HG02884 (cell line): ENCODE measurements at regions not wholly inside any gene's neighbourhood (a gene's known extent, or its start where the extent isn't known, plus 50 kb on each side); places are given as distances from the start of the nearest gene placed in this dataset.

ENCODE experiments used
- ATAC-seq: cut with Tn5 transposase; IDR thresholded peaks from one replicate; pipeline ENCODE4 v1.9.1; 2021; ENCODE audit warnings: mild to moderate bottlenecking, moderate library complexity; ENCODE audit not compliant: unreplicated experiment

- no peak for ATAC-seq
Measured at GRCh38 chr1:175865041-175865766, 121.8 kb upstream of the TNR start.

GRCh38 chr1:175864625-175865024 is 121.2 kb upstream of the TNR start:
- ATAC-seq: no peak

- no peak for ATAC-seq
Measured at GRCh38 chr1:175864183-175864582, 120.8 kb upstream of the TNR start.

- ATAC-seq: no peak
Measured at GRCh38 chr1:175863299-175864050, 120.1 kb upstream of the TNR start.

GRCh38 chr1:175862408-175862807 is 119.0 kb upstream of the TNR start:
- no peak for ATAC-seq

GRCh38 chr1:175861626-175862367 is 118.4 kb upstream of the TNR start:
- no peak for ATAC-seq

GRCh38 chr1:175857756-175858155 is 114.4 kb upstream of the TNR start:
- ATAC-seq: no peak

GRCh38 chr1:175853681-175854080 is 110.3 kb upstream of the TNR start:
- no peak for ATAC-seq

GRCh38 chr1:175851749-175852148 is 108.4 kb upstream of the TNR start:
- ATAC-seq: no peak

GRCh38 chr1:175848329-175848728 is 104.9 kb upstream of the TNR start:
- no peak for ATAC-seq

GRCh38 chr1:175845985-175846384 is 102.6 kb upstream of the TNR start:
- ATAC-seq: no peak

- ATAC-seq: no peak
Measured at GRCh38 chr1:175845338-175845737, 101.9 kb upstream of the TNR start.

GRCh38 chr1:175844877-175845276 is 101.5 kb upstream of the TNR start:
- no peak for ATAC-seq

- no peak for ATAC-seq
Measured at GRCh38 chr1:175842550-175842949, 99.2 kb upstream of the TNR start.

- ATAC-seq: no peak
Measured at GRCh38 chr1:175841738-175842187, 98.4 kb upstream of the TNR start.

GRCh38 chr1:175840787-175841186 is 97.4 kb upstream of the TNR start:
- no peak for ATAC-seq

- ATAC-seq: no peak
Measured at GRCh38 chr1:175839779-175840669, 96.6 kb upstream of the TNR start.

- no peak for ATAC-seq
Measured at GRCh38 chr1:175834597-175834996, 91.2 kb upstream of the TNR start.

- no peak for ATAC-seq
Measured at GRCh38 chr1:175833951-175834350, 90.6 kb upstream of the TNR start.

- no peak for ATAC-seq
Measured at GRCh38 chr1:175833502-175833901, 90.1 kb upstream of the TNR start.

- no peak for ATAC-seq
Measured at GRCh38 chr1:175830500-175830899, 87.1 kb upstream of the TNR start.
